Cardiac fibroblast (primary cell): ENCODE measurements at regions not wholly inside any gene's neighbourhood (a gene's known extent, or its start where the extent isn't known, plus 50 kb on each side); places are given as distances from the start of the nearest gene placed in this dataset.

Experiments used
- DNase-seq, 2 donors: peaks; one replicate each; pipeline versions ENCODE4 v3.0.0 to v3.0.0-alpha.2; 2010; ENCODE audit warnings: low read depth in 2 of 2
- H3K4me3 ChIP-seq, 2 donors: replicated peaks in 1 of 2; 1 replicate in 1 of 2; 2 replicates in 1 of 2; pipeline ENCODE4 v1.5.1; 2011; ENCODE audit warnings: low read depth in 2 of 2, low read length in 2 of 2, mild to moderate bottlenecking in 2 of 2, moderate library complexity in 1 of 2
- CTCF ChIP-seq: IDR thresholded peaks from one replicate; pipeline ENCODE4 v1.5.1; 2011; ENCODE audit warnings: low read depth, mild to moderate bottlenecking, low read length, inconsistent platforms

DNA sequence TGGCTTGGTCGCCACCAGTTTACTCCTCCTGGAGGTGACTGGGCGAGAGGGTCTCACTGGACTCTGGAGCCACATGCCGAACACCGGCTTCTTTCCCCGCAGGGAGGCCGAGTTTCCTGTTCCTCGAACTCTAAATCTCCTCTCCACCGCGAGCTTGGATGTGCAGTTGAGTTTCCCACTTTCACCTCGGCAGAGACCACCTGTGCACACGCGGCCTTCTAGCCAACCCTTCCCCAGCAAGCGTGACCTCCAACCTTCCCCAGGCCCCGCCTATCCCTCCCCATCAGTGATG is 380.1 kb downstream of the IRX2 start:
- DNase-seq = no peak
- TF ChIP-seq CTCF = no peak
- H3K4me3 ChIP-seq = no peak overlapping the region

DNA sequence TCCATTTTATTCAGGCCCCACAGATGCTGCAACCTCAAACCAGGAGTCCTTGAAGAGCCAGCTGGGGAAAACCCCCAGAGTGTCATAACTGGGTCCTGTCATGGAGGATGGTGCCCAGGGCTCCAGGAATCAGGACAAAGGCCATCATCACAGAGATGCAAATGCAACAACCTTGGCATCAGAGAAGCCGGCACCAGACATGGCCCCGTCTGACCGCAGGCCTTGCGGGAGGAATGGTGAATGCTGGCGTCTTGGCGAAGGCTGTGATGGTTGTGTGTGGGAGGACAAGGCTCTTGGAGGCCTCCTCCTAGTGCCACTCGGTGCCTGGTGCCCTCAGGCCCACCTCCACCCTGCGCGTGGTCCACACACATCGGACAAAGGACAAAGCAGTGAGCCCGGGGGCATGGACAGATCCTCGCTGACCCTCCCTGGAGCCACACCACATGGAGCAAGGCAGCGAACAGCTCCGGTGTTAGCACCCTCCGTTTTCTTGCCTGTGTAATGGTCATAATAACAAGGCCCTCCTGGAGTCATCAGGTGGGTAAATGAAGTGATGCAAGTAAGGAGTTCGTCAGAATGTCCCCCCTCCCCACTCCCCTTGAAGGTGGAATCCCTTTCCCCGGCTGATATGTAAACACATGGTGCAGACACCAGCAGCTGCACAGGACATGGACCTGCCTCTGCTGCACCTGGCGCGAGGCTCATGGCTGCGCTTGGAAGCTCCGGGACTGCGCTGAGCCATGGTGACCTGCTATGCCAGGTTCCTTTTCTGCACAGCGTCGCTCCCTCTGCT is 380.7 kb downstream of the IRX2 start:
- TF ChIP-seq CTCF = no peak
- DNase-seq = no peak
- H3K4me3 ChIP-seq = no peak overlapping the region

DNA sequence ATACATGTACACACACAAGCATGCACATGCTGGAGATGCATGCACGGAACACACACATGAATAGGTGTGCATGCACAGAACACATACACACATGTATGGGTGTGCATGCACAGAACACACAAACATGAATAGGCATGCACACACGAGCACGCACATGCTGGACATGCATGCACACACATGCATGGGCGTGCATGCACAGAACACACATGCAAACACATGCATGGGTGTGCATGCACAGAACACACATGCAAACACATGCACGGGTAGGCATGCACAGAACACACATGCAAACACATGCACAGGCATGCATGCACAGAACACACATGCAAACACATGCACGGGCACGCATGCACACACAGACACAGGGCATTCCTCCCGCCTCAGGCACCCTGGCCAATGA is 382.3 kb downstream of the IRX2 start:
- no peak for DNase-seq
- no peak overlapping the region for H3K4me3 ChIP-seq
- no peak for TF ChIP-seq CTCF

DNA sequence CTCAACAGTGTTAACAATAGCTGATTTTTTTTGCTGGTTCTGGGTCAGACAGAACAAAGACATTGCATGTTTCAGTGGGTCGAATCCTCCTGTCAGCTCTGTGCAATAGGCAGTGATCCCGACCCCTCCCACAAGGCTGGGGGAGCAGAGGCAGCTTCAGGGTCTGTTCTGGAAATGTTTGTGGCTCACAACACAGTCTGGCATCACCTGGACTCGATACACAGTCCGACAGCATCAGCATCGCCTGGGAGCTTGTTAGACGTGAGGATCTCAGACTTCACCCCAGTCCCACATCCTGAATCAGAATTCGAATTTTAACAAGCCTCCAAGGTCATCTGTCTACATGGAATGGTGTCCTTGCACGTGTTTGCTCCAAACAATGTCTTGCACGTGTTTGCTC is 384.7 kb downstream of the IRX2 start:
- no peak for TF ChIP-seq CTCF
- no peak for DNase-seq
- no peak overlapping the region for H3K4me3 ChIP-seq

- TF ChIP-seq CTCF = no peak
- no peak overlapping the region for H3K4me3 ChIP-seq
- no peak for DNase-seq
These were observed 394.2 kb downstream of the IRX2 start for GRCh38 chr5:2357309-2357708.

DNA sequence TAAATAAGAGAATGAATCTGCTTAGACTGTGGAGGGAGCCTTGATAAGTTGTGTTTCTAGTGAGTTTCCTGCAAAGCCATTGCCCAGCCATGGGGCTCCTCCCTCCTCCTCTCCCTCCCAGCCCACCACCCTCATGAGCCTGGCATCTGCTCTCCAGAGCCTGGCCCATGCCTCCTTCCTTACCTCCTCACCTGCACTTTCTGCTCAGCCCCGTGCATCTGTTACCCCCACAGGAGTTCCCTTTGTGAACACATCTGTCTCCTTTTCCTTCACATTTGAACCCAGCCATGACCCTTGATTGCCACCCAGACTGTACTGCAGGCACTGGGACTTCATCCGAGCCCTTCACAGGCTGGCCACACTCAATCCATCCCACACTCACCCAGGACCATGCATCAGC is 395.6 kb downstream of the IRX2 start:
- no peak for DNase-seq
- TF ChIP-seq CTCF = no peak
- no peak overlapping the region for H3K4me3 ChIP-seq

- no peak overlapping the region for H3K4me3 ChIP-seq
- no peak for TF ChIP-seq CTCF
- no peak for DNase-seq
These were observed 397.5 kb downstream of the IRX2 start for GRCh38 chr5:2353871-2354440.
